ENCODE measurements at regions not wholly inside any gene's neighbourhood (a gene's known extent, or its start where the extent isn't known, plus 50 kb on each side); places are given as distances from the start of the nearest gene placed in this dataset.

DNA sequence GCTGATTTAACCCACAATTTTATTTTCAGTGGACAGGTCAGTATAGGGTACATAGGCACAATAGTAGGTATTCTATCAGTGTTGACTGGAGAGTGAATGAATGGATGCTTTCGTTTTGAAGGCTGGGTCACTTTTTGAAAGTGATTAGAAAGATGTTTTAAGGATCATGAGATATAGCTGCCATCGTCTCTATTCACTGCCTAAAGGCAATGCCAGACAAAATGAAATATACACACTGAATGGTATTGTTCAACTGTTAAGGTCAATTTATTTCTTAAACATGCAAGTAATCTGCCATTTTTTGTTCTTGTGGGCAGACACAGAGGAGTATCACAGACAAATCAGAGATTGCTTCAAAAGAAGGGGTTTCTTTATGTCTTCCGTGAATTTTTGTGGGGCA lies 395.3 kb downstream of the VGLL3 start:
- TF ChIP-seq, protein P1, sequence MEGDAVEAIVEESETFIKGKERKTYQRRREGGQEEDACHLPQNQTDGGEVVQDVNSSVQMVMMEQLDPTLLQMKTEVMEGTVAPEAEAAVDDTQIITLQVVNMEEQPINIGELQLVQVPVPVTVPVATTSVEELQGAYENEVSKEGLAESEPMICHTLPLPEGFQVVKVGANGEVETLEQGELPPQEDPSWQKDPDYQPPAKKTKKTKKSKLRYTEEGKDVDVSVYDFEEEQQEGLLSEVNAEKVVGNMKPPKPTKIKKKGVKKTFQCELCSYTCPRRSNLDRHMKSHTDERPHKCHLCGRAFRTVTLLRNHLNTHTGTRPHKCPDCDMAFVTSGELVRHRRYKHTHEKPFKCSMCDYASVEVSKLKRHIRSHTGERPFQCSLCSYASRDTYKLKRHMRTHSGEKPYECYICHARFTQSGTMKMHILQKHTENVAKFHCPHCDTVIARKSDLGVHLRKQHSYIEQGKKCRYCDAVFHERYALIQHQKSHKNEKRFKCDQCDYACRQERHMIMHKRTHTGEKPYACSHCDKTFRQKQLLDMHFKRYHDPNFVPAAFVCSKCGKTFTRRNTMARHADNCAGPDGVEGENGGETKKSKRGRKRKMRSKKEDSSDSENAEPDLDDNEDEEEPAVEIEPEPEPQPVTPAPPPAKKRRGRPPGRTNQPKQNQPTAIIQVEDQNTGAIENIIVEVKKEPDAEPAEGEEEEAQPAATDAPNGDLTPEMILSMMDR (IDR thresholded peaks at IDR 0.05) = no peak
- TF ChIP-seq, protein P2, sequence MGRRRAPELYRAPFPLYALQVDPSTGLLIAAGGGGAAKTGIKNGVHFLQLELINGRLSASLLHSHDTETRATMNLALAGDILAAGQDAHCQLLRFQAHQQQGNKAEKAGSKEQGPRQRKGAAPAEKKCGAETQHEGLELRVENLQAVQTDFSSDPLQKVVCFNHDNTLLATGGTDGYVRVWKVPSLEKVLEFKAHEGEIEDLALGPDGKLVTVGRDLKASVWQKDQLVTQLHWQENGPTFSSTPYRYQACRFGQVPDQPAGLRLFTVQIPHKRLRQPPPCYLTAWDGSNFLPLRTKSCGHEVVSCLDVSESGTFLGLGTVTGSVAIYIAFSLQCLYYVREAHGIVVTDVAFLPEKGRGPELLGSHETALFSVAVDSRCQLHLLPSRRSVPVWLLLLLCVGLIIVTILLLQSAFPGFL (CRISPR knock-in tag; IDR thresholded peaks at IDR 0.05; ENCODE audit: borderline replicate concordance) = no peak
- TF ChIP-seq NR3C1 (CRISPR knock-in tag; conservative IDR thresholded peaks at IDR 0.05; ENCODE audit: low read depth) (no peak), JUN (CRISPR knock-in tag; IDR thresholded peaks at IDR 0.05) (no peak), ZNF416 (CRISPR knock-in tag; IDR thresholded peaks at IDR 0.05) (no peak), ZNF232 (CRISPR knock-in tag; IDR thresholded peaks at IDR 0.05) (no peak), TP53 (CRISPR knock-in tag; IDR thresholded peaks at IDR 0.05) (no peak), ZNF671 (CRISPR knock-in tag; IDR thresholded peaks at IDR 0.05) (no peak), ZBTB21 (CRISPR knock-in tag; IDR thresholded peaks at IDR 0.05; ENCODE audit: borderline replicate concordance) (no peak), MYBL2 (CRISPR knock-in tag; IDR thresholded peaks at IDR 0.05) (no peak)
- TF ChIP-seq, protein P3, sequence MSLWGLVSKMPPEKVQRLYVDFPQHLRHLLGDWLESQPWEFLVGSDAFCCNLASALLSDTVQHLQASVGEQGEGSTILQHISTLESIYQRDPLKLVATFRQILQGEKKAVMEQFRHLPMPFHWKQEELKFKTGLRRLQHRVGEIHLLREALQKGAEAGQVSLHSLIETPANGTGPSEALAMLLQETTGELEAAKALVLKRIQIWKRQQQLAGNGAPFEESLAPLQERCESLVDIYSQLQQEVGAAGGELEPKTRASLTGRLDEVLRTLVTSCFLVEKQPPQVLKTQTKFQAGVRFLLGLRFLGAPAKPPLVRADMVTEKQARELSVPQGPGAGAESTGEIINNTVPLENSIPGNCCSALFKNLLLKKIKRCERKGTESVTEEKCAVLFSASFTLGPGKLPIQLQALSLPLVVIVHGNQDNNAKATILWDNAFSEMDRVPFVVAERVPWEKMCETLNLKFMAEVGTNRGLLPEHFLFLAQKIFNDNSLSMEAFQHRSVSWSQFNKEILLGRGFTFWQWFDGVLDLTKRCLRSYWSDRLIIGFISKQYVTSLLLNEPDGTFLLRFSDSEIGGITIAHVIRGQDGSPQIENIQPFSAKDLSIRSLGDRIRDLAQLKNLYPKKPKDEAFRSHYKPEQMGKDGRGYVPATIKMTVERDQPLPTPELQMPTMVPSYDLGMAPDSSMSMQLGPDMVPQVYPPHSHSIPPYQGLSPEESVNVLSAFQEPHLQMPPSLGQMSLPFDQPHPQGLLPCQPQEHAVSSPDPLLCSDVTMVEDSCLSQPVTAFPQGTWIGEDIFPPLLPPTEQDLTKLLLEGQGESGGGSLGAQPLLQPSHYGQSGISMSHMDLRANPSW (CRISPR knock-in tag; conservative IDR thresholded peaks at IDR 0.05; ENCODE audit: low read depth) = no peak
- TF ChIP-seq, protein P4, sequence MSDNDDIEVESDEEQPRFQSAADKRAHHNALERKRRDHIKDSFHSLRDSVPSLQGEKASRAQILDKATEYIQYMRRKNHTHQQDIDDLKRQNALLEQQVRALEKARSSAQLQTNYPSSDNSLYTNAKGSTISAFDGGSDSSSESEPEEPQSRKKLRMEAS (CRISPR knock-in tag; IDR thresholded peaks at IDR 0.05) = no peak
- TF ChIP-seq, protein P5, sequence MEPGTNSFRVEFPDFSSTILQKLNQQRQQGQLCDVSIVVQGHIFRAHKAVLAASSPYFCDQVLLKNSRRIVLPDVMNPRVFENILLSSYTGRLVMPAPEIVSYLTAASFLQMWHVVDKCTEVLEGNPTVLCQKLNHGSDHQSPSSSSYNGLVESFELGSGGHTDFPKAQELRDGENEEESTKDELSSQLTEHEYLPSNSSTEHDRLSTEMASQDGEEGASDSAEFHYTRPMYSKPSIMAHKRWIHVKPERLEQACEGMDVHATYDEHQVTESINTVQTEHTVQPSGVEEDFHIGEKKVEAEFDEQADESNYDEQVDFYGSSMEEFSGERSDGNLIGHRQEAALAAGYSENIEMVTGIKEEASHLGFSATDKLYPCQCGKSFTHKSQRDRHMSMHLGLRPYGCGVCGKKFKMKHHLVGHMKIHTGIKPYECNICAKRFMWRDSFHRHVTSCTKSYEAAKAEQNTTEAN (CRISPR knock-in tag; IDR thresholded peaks at IDR 0.05) = no peak

Measured in WTC11 (cell line).